Activated CD4-positive, alpha-beta T cell treated with anti-CD3 and anti-CD28 coated beads for 24 hours (primary cell): ENCODE measurements at regions not wholly inside any gene's neighbourhood (a gene's known extent, or its start where the extent isn't known, plus 50 kb on each side); places are given as distances from the start of the nearest gene placed in this dataset.

Experiments used
- DNase-seq, 2 donors: peaks; one replicate each; pipeline ENCODE4 v3.0.0-alpha.2; 2020; ENCODE audit warnings: low read depth in 2 of 2

DNA sequence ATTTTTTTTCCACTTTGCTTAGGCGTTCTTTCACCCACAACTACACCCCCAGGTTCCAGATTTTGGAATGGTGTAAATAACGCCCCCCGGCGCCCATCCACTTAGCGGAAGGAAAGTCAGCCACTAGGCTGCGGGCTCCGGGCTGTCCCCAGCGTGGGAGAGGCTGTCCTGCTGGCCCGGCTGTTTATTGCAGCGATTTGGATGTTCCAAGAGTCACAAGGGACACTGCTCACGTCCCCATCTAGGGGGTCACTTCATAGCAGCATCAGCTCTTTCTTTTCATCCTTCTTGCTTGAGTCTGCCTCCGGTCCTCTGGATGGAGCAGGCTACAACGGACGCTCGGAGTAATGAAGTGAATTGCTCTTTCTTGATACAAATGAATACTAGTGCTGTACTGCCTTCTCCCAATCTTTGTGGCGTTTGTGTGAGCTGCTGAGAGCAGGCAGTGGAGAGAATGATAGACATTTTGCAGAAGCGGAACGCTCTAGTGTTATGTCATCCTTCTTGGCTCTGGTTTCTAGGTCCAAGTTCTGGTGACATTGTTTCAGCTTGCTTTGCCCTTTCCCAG lies 50.7 kb upstream of the PAIP2B start:
- DNase-seq = peak in 1 of 2 donors; percentile 11

DNA sequence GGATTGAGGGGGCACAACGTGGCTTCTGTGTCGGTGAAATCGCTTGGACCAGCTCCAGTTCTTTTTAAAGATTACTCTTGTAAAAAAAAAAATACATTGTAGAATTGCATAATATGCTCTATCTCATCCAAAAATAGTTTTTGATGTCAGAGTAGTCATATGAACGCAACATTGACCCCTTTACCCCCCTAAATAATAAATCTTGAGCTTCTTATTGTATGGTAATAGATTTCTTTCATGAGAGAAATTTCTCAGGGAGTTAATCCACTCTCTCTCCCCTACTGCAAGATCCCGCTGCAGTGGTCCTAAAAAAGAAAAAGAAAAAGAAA lies 50.2 kb upstream of the PAIP2B start:
- no peak for DNase-seq

GRCh38 chr2:71276311-71277146 lies 49.6 kb upstream of the PAIP2B start:
- DNase-seq = peak; percentile 81 to 89
